ENCODE measurements at regions not wholly inside any gene's neighbourhood (a gene's known extent, or its start where the extent isn't known, plus 50 kb on each side); places are given as distances from the start of the nearest gene placed in this dataset.

- Histone ChIP-seq H2AFZ (ENCODE audit: low read depth, low read length) (no peak overlapping the region), H3K4me1 (ENCODE audit: insufficient read depth, low read length) (no peaks in the 10 kb centered on the region), H3K79me2 (ENCODE audit: insufficient read depth, low read length) (no peaks in the 10 kb centered on the region), H3K27me3 (ENCODE audit: insufficient read depth, low read length) (no peaks in the 10 kb centered on the region), H3K27ac (ENCODE audit: low read depth, low read length) (no peak overlapping the region), H4K20me1 (ENCODE audit: insufficient read depth, low read length) (no peaks in the 10 kb centered on the region), H3K9ac (ENCODE audit: low read length) (no peak overlapping the region), H3K4me2 (ENCODE audit: low read length) (no peak overlapping the region), H3K4me3 (ENCODE audit: insufficient read depth, low read depth, low read length) (no peak overlapping the region), H3K36me3 (ENCODE audit: insufficient read depth, low read length) (no peaks in the 10 kb centered on the region), H3K9me3 (ENCODE audit: insufficient read depth, low read depth, low read length) (no peaks in the 10 kb centered on the region)
- Mint-ChIP-seq H3K9me3 (ENCODE audit: unreplicated experiment) (no peaks in the 10 kb centered on the region), H3K4me1 (ENCODE audit: low read depth, unreplicated experiment) (peaks cover 17% of the 10 kb centered on the region), H3K27me3 (ENCODE audit: low read depth, unreplicated experiment) (peaks cover 11% of the 10 kb centered on the region), H3K36me3 (ENCODE audit: low read depth, unreplicated experiment) (peaks cover 2% of the 10 kb centered on the region), H3K27ac (ENCODE audit: unreplicated experiment) (peak overlapping the region; percentile 22), H3K4me3 (ENCODE audit: unreplicated experiment) (no peak overlapping the region)
- FAIRE-seq: no peak
- no peak for TF ChIP-seq EZH2 (IDR thresholded peaks at IDR 0.05; ENCODE audit: insufficient read depth, low read length)
- no peak for TF ChIP-seq CTCF (IDR thresholded peaks at IDR 0.05; ENCODE audit: insufficient read depth, low read depth, low read length)
- DNase-seq (ENCODE audit: low read depth): no peak
Observed at GRCh38 chr4:183826461-183826860, 78.6 kb upstream of the STOX2 start.

- Mint-ChIP-seq H3K9me3 (ENCODE audit: unreplicated experiment) (no peaks in the 10 kb centered on the region), H3K27me3 (ENCODE audit: low read depth, unreplicated experiment) (peaks cover 11% of the 10 kb centered on the region), H3K4me1 (ENCODE audit: low read depth, unreplicated experiment) (peaks cover 17% of the 10 kb centered on the region), H3K4me3 (ENCODE audit: unreplicated experiment) (no peak overlapping the region), H3K36me3 (ENCODE audit: low read depth, unreplicated experiment) (peaks cover 2% of the 10 kb centered on the region), H3K27ac (ENCODE audit: unreplicated experiment) (peak overlapping the region; percentile 45)
- H3K36me3 ChIP-seq (ENCODE audit: insufficient read depth, low read length): no peaks in the 10 kb centered on the region
- H3K9ac ChIP-seq (ENCODE audit: low read length): no peak overlapping the region
- no peaks in the 10 kb centered on the region for H3K9me3 ChIP-seq (ENCODE audit: insufficient read depth, low read depth, low read length)
- no peak overlapping the region for H3K4me3 ChIP-seq (ENCODE audit: insufficient read depth, low read depth, low read length)
- H2AFZ ChIP-seq (ENCODE audit: low read depth, low read length): no peak overlapping the region
- no peaks in the 10 kb centered on the region for H4K20me1 ChIP-seq (ENCODE audit: insufficient read depth, low read length)
- H3K27ac ChIP-seq (ENCODE audit: low read depth, low read length): no peak overlapping the region
- H3K4me1 ChIP-seq (ENCODE audit: insufficient read depth, low read length): no peaks in the 10 kb centered on the region
- H3K27me3 ChIP-seq (ENCODE audit: insufficient read depth, low read length): no peaks in the 10 kb centered on the region
- no peak for TF ChIP-seq CTCF (IDR thresholded peaks at IDR 0.05; ENCODE audit: insufficient read depth, low read depth, low read length)
- TF ChIP-seq EZH2 (IDR thresholded peaks at IDR 0.05; ENCODE audit: insufficient read depth, low read length): no peak
- FAIRE-seq (no peak), DNase-seq (ENCODE audit: low read depth) (no peak)
- H3K4me2 ChIP-seq (ENCODE audit: low read length): no peak overlapping the region
- no peaks in the 10 kb centered on the region for H3K79me2 ChIP-seq (ENCODE audit: insufficient read depth, low read length)
Observed at GRCh38 chr4:183828125-183828524, 77.0 kb upstream of the STOX2 start.

DNA sequence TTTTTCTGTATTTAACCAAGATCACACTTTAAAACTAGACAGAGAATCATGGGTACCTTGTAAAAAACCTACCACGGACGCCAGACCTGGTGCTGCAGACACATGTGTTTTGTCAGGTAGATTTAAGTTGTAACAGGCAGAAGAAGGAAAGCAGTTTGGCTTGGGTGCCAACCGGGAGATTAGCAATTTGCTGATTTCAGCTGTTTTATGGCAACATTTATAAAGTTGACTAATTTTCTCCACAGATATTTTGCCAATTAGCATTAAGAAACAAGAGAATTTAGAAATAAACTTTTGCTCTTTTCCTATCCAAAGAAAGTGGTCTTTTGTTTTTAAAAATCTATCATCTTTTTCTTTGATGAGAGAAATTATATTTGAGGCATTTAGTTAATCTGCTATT, 76.3 kb upstream of the STOX2 start:
- Mint-ChIP-seq H3K4me3 (ENCODE audit: unreplicated experiment) (no peak overlapping the region), H3K27me3 (ENCODE audit: low read depth, unreplicated experiment) (peaks cover 11% of the 10 kb centered on the region), H3K36me3 (ENCODE audit: low read depth, unreplicated experiment) (peaks cover 2% of the 10 kb centered on the region), H3K4me1 (ENCODE audit: low read depth, unreplicated experiment) (peaks cover 12% of the 10 kb centered on the region), H3K9me3 (ENCODE audit: unreplicated experiment) (no peaks in the 10 kb centered on the region), H3K27ac (ENCODE audit: unreplicated experiment) (no peak overlapping the region)
- TF ChIP-seq CTCF (IDR thresholded peaks at IDR 0.05; ENCODE audit: insufficient read depth, low read depth, low read length): no peak
- no peak for TF ChIP-seq EZH2 (IDR thresholded peaks at IDR 0.05; ENCODE audit: insufficient read depth, low read length)
- DNase-seq (ENCODE audit: low read depth) (no peak), FAIRE-seq (no peak)
- H3K36me3 ChIP-seq (ENCODE audit: insufficient read depth, low read length): no peaks in the 10 kb centered on the region
- no peak overlapping the region for H3K9ac ChIP-seq (ENCODE audit: low read length)
- no peak overlapping the region for H3K4me3 ChIP-seq (ENCODE audit: insufficient read depth, low read depth, low read length)
- H3K27me3 ChIP-seq (ENCODE audit: insufficient read depth, low read length): no peaks in the 10 kb centered on the region
- H3K9me3 ChIP-seq (ENCODE audit: insufficient read depth, low read depth, low read length): no peaks in the 10 kb centered on the region
- no peaks in the 10 kb centered on the region for H3K4me1 ChIP-seq (ENCODE audit: insufficient read depth, low read length)
- no peak overlapping the region for H3K27ac ChIP-seq (ENCODE audit: low read depth, low read length)
- H4K20me1 ChIP-seq (ENCODE audit: insufficient read depth, low read length): no peaks in the 10 kb centered on the region
- no peak overlapping the region for H2AFZ ChIP-seq (ENCODE audit: low read depth, low read length)
- no peaks in the 10 kb centered on the region for H3K79me2 ChIP-seq (ENCODE audit: insufficient read depth, low read length)
- H3K4me2 ChIP-seq (ENCODE audit: low read length): no peak overlapping the region
